ENCODE measurements at regions not wholly inside any gene's neighbourhood (a gene's known extent, or its start where the extent isn't known, plus 50 kb on each side); places are given as distances from the start of the nearest gene placed in this dataset.

- ATAC-seq (ENCODE audit: low read depth), result no peak
- Mint-ChIP-seq H3K27me3 (no peaks in the 10 kb centered on the region), H3K4me3 (no peak overlapping the region), H3K4me1 (no peaks in the 10 kb centered on the region), H3K9me3 (no peaks in the 10 kb centered on the region), H3K27ac (no peak overlapping the region), H3K36me3 (ENCODE audit: low read depth) (no peaks in the 10 kb centered on the region)
- POLR2A ChIA-PET, result no interaction called here
- DNase-seq, result no peak
- CTCF ChIA-PET, result no interaction called here
- intact Hi-C loops (cut with micrococcal nuclease), result no loop called here
- TF ChIP-seq CTCF (IDR thresholded peaks at IDR 0.05), result no peak
These were observed 240.5 kb upstream of the FZD8 start for GRCh38 chr10:35882422-35883150.

- Mint-ChIP-seq H3K4me3 (no peak overlapping the region), H3K36me3 (ENCODE audit: low read depth) (no peaks in the 10 kb centered on the region), H3K4me1 (no peaks in the 10 kb centered on the region), H3K27ac (no peak overlapping the region), H3K9me3 (no peaks in the 10 kb centered on the region), H3K27me3 (no peaks in the 10 kb centered on the region)
- no peak for TF ChIP-seq CTCF (IDR thresholded peaks at IDR 0.05)
- intact Hi-C loops (cut with micrococcal nuclease), result no loop called here
- POLR2A ChIA-PET, result no interaction called here
- DNase-seq (no peak), ATAC-seq (ENCODE audit: low read depth) (no peak)
- CTCF ChIA-PET, result no interaction called here
These were observed 239.2 kb upstream of the FZD8 start for GRCh38 chr10:35881320-35881719.

GRCh38 chr10:35876248-35876647, 234.2 kb upstream of the FZD8 start:
- Mint-ChIP-seq H3K9me3 (no peaks in the 10 kb centered on the region), H3K4me1 (no peaks in the 10 kb centered on the region), H3K36me3 (ENCODE audit: low read depth) (no peaks in the 10 kb centered on the region), H3K4me3 (no peak overlapping the region), H3K27me3 (no peaks in the 10 kb centered on the region), H3K27ac (no peak overlapping the region)
- DNase-seq, result no peak
- ChIA-PET CTCF (no interaction called here), POLR2A (no interaction called here)
- ATAC-seq (ENCODE audit: low read depth), result no peak
- intact Hi-C loops (cut with micrococcal nuclease), result no loop called here
- TF ChIP-seq CTCF (IDR thresholded peaks at IDR 0.05), result no peak

- Mint-ChIP-seq H3K4me1 (no peaks in the 10 kb centered on the region), H3K27me3 (no peaks in the 10 kb centered on the region), H3K36me3 (ENCODE audit: low read depth) (no peaks in the 10 kb centered on the region), H3K27ac (no peak overlapping the region), H3K9me3 (no peaks in the 10 kb centered on the region), H3K4me3 (no peak overlapping the region)
- no peak for TF ChIP-seq CTCF (IDR thresholded peaks at IDR 0.05)
- DNase-seq (no peak), ATAC-seq (ENCODE audit: low read depth) (no peak)
- POLR2A ChIA-PET, result no interaction called here
- CTCF ChIA-PET, result no interaction called here
- intact Hi-C loops (cut with micrococcal nuclease), result no loop called here
These were observed 233.1 kb upstream of the FZD8 start for GRCh38 chr10:35875016-35875676.

- Mint-ChIP-seq H3K27ac (no peak overlapping the region), H3K27me3 (no peaks in the 10 kb centered on the region), H3K4me3 (no peak overlapping the region), H3K36me3 (ENCODE audit: low read depth) (no peaks in the 10 kb centered on the region), H3K4me1 (no peaks in the 10 kb centered on the region), H3K9me3 (no peaks in the 10 kb centered on the region)
- ATAC-seq (ENCODE audit: low read depth) (no peak), DNase-seq (no peak)
- intact Hi-C loops (cut with micrococcal nuclease), result no loop called here
- ChIA-PET CTCF (no interaction called here), POLR2A (no interaction called here)
- TF ChIP-seq CTCF (IDR thresholded peaks at IDR 0.05), result no peak
These were observed 232.4 kb upstream of the FZD8 start for GRCh38 chr10:35874311-35875015.
